Activated naive CD4-positive, alpha-beta T cell treated with anti-CD3 and anti-CD28 coated beads, Interleukin-2, amount 50 U/mL, for 72 hours (primary cell): ENCODE measurements at regions not wholly inside any gene's neighbourhood (a gene's known extent, or its start where the extent isn't known, plus 50 kb on each side); places are given as distances from the start of the nearest gene placed in this dataset.
"Not testable (repeated sequence)": the region's sequence is repeated elsewhere in the genome, so short reads cannot be mapped to it uniquely, and the experiment has no call there.

Experiments
- ATAC-seq, 2 donors: fragments of 150-1000 bp; cut with Tn5 transposase; 2 replicates each; pipeline ENCODE4 v1.10.0; 2021; ENCODE audit warnings: mild to moderate bottlenecking in 2 of 2, moderate library complexity in 2 of 2
- DNase-seq, 2 donors: peaks; one replicate each; pipeline ENCODE4 v3.0.0; 2021 to 2022; ENCODE audit warnings: low spot score in 2 of 2
- H3K27ac Mint-ChIP-seq, 2 donors: one replicate each; pipeline ENCODE4 v1.8.0; 2022; ENCODE audit warnings: mild to moderate bottlenecking in 2 of 2, mixed read lengths in 2 of 2
- H3K36me3 Mint-ChIP-seq, 2 donors: one replicate each; pipeline ENCODE4 v1.8.0; 2022; ENCODE audit warnings: mixed read lengths in 2 of 2
- H3K9me3 Mint-ChIP-seq, 2 donors: one replicate each; pipeline ENCODE4 v1.8.0; 2022; ENCODE audit warnings: mixed read lengths in 2 of 2

DNA sequence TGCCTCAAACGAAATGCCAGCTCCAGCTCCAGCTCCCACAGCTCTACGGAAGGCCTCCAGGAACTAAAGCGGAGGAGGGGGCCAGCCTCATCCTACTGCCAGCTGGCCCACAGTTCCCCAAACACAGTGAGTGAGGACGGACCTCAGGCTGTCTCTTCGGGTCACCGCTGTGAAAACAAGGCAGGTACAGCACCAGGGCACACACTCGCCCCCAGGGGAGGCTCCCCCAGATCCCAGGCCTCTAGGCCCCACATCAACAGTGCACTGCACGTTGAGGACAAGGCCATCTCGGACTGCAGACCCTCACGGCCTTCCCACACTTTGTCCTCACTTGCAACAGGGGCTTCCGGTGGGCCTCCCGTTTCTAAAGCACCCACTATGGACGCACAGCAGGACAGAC is 95.0 kb downstream of the GTF2H2C_2 start:
- not testable (repeated sequence) for H3K9me3 Mint-ChIP-seq, H3K36me3 Mint-ChIP-seq, H3K27ac Mint-ChIP-seq, DNase-seq, ATAC-seq

DNA sequence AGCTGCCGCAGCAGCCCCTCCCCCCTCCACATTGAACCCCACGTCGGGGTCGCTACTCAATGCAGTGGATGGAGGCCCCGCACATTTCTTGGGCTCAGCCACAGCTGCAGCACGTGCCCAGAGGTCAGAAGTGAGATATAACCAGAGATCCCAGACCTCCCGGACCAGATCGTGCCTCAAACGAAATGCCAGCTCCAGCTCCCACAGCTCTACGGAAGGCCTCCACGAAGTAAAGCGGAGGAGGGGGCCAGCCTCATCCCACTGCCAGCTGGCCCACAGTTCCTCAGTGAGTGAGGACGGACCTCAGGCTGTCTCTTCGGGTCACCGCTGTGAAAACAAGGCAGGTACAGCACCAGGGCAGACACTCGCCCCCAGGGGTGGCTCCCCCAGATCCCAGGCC is 95.6 kb downstream of the GTF2H2C_2 start:
- not testable (repeated sequence) for H3K36me3 Mint-ChIP-seq, H3K27ac Mint-ChIP-seq, H3K9me3 Mint-ChIP-seq, ATAC-seq
- DNase-seq: peak in 1 of 2 donors; percentile 58
